Fibroblast of villous mesenchyme (primary cell): ENCODE measurements at regions not wholly inside any gene's neighbourhood (a gene's known extent, or its start where the extent isn't known, plus 50 kb on each side); places are given as distances from the start of the nearest gene placed in this dataset.

Source experiments
- DNase-seq: peaks from one replicate; pipeline ENCODE4 v3.0.0-alpha.2; 2010; ENCODE audit warnings: low read depth
- H3K4me3 ChIP-seq: 2 replicates; pipeline ENCODE4 v1.5.1; 2011; ENCODE audit warnings: low read depth, mild to moderate bottlenecking, low read length
- CTCF ChIP-seq: IDR thresholded peaks from 2 replicates; pipeline ENCODE4 v1.5.1; 2012; ENCODE audit warnings: low read depth, mild to moderate bottlenecking, low read length; ENCODE audit not compliant: insufficient read depth

DNA sequence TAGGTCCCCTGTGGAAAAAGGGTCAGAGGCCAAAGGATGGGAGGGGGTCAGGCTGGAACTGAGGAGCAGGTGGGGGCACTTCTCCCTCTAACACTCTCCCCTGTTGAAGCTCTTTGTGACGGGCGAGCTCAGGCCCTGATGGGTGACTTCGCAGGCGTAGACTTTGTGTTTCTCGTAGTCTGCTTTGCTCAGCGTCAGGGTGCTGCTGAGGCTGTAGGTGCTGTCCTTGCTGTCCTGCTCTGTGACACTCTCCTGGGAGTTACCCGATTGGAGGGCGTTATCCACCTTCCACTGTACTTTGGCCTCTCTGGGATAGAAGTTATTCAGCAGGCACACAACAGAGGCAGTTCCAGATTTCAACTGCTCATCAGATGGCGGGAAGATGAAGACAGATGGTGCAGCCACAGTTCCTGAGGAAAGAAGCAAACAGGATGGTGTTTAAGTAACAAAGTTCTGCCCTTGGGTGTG, 165.8 kb downstream of the RPIA start:
- no peak for DNase-seq
- no peak overlapping the region for H3K4me3 ChIP-seq
- TF ChIP-seq CTCF, result no peak

DNA sequence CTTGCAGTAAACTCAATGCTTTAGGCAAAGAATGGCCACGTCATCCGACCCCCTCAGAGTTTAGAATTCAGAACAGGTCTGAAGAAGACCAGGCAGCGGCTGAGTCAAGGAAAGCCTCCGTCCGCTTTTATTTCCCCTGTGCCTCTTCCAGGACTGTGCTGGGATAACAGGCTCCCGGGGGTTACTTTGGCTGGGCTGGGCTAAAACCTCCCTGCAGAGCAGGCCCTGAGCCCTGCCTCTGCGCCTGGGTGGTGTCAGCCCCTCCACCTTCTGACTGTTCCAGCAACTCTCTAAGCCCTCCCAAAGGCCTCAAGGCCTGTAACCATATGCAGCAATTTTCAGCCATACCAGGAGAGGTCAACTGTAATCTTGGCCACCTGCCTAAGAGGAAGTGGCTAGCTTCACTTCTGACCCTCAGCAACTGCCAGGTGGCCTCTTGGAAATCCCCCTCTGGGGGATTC, 166.5 kb downstream of the RPIA start:
- H3K4me3 ChIP-seq, result no peak overlapping the region
- DNase-seq, result peak; percentile 25
- TF ChIP-seq CTCF, result no peak

DNA sequence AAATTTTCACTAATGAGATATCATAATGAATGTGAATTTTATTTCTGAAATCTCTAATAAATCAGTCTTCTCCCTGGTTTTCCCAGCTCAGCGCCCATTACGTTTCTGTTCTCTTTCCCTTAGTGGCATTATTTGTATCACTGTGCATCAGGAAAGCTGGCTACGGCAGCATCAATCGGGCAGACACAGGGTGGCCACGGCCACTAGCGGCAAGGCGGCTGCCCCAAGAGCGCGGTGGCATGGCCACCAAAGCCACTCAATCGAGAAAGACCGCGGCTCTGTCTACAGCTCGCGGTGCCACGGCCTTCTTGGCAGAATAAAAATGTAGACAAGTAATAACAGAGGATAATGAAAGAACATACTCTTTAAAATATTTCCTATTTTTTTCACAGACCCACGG, 168.0 kb downstream of the RPIA start:
- no peak for TF ChIP-seq CTCF
- no peak for DNase-seq
- H3K4me3 ChIP-seq, result no peak overlapping the region

GRCh38 chr2:88860421-88861075, 169.1 kb downstream of the RPIA start:
- no peak for TF ChIP-seq CTCF
- no peak overlapping the region for H3K4me3 ChIP-seq
- DNase-seq, result no peak

DNA sequence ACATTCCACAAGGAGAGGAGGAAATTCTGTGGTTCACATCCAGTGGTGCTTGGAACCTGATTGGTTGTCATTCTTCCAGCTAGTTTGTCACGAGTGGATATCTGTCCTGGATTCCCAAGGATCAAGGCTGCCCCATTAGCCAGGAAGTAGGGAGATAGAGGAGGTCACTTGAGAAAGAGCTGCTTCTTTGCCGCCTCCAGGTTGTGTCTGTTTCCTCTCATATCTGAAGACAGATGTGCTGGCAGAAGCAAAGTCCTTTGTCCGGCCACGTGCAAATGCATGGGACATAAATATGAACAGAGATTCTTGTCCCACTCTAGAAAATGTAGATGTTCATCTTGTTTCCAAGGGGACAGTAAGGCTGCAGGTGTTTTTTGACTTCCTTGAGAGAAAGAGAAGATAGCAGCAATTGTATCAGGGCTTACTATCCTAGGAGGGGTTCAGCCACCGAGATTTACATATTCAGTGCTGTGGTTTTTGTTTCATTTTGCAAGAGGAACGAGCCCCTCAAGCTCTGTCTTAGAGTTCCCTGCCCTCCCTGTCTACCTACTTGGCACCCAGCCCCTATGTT, 174.4 kb downstream of the RPIA start:
- TF ChIP-seq CTCF, result no peak
- H3K4me3 ChIP-seq, result no peak overlapping the region
- no peak for DNase-seq

DNA sequence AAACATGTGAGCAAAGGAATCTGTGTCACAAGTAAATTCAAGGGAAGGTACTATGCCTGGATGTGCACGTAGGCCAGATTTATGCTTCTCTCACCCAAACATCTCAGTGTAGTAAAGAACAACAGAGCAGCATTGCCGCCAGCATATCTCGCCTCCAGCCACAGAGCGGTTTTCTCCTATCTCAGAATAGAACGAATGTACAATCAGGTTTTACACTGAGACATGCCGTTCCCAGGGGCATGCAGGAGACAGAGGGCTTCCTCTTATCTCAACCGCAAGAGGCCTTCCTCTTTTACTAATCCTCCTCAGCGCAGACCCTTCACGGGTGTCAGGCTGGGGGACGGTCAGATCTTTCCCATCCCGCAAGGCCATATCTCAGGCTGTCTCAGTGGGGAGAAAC, 175.3 kb downstream of the RPIA start:
- no peak for TF ChIP-seq CTCF
- H3K4me3 ChIP-seq, result no peak overlapping the region
- DNase-seq, result peak; percentile 4
